ENCODE measurements at regions not wholly inside any gene's neighbourhood (a gene's known extent, or its start where the extent isn't known, plus 50 kb on each side); places are given as distances from the start of the nearest gene placed in this dataset.

- no peak for TF ChIP-seq CTCF (IDR thresholded peaks at IDR 0.05)
- TF ChIP-seq POLR2A (IDR thresholded peaks at IDR 0.05), result no peak
These were observed 1127.2 kb upstream of the LRRN3 start for GRCh38 chr7:109963741-109964140.

Data from body of pancreas (tissue), 4 donors.